IPS DF 4.7 (cell line): ENCODE measurements at regions not wholly inside any gene's neighbourhood (a gene's known extent, or its start where the extent isn't known, plus 50 kb on each side); places are given as distances from the start of the nearest gene placed in this dataset.

Source experiments
- DNase-seq: peaks from one replicate; pipeline ENCODE4 v3.0.0-alpha.2; 2013; ENCODE audit warnings: low spot score; ENCODE audit errors: extremely low read depth

DNA sequence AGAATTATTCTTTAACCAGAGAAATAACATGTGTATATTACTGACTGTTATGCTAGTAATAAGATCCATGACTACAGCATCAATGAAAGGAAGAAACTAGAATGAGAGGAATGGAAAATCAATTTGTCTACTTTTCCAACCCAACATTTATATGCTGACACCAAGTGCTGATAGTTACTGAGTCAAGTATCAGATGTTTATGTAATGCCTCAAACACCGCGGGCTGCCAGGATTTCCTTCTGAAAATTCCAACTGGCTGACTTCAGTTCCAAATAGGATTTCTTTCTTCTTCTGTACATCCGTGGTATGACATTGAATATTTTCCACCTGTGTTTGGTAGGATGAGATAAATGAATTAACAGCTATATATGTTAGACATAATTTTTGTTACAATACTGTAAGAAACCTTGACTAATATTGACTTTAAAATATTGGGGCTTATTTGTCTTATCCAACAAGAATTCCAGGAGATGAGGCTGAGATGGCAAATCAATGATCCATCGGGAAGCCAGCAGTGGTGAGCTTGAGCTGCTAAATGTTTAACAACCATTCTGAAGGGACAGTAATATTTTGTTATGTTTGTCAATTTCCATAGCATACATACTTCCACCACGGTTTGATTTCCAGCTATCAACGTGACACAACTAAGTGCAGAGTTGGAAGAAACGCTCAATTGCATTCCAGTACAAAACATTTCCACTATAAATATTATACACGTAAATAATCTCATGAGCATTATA lies 435.2 kb upstream of the AUTS2 start:
- no peak for DNase-seq

- no peak for DNase-seq
Observed at GRCh38 chr7:69166979-69167516, 431.2 kb upstream of the AUTS2 start.

DNA sequence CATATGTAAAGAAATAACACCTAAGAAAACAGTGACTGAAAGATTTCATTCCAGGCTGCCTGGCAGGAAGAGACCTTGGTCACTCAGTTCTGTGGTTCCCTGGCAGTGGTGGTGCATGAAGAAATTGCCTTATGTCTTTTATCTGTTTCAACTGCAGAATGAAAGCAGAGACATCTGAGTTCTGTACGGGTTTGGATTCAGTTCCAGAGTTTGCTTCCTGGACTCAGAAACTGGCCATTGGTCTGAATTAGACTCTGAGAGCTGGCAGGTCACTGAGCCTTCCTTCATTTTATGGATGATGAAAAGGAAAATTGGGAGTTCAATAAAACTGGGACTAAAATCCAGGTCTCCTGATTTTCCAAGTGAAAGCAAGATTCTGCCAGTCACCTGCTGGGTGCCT lies 428.9 kb upstream of the AUTS2 start:
- no peak for DNase-seq

DNA sequence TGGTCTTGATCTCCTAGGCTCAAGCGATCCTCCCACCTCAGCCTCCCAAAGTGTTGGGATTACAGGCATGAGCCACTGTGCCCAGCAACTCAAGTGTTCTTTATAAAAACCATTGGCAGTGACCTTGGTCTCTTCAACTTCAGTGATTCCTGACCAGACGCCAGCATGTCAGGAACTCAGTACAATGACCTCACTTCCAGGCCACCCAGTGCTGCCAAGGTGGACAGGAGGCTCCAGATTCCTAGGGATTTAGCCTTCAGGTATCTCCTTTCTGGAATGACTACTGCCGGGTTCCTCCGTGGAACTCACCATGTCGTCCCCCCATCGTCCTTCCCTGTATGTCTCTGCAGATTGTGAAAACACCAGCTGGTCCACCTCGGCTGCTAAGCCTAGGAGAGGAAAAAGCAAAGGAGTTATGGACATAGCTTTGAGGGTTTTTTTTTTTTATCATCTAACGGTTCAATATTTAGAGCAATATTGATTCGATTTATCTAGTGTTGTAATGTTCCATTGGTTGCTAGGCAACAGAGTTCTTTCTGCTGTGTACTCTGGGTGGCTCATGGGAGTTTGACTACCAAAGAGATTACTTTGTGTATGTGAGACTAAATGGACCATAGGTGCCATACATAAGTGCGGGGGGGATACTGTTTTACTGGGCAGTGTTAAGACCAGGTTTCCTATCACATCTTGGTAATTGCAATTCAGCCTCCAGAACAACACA lies 425.8 kb upstream of the AUTS2 start:
- DNase-seq = no peak

- DNase-seq = no peak
Observed at GRCh38 chr7:69173341-69173740, 424.9 kb upstream of the AUTS2 start.

DNA sequence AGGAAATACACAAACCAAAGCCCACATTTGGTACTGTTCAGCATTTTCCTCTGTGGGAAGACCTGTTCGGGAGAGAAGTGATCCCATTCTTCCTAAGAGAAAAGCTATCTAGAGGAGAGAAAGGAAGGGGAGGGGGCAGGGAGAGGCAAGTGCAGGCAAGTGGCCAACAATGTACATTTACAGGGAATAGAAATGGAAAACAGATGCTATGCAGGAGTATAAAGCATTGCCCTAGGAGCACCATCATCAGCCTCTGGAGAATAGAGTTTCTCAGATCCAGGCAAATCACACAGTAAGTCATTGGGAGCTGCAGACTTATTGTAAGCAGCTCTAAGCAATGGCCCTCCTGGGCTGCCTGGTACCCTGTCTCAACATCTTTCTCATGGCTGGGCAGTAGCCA lies 424.4 kb upstream of the AUTS2 start:
- no peak for DNase-seq

GRCh38 chr7:69176841-69177240 lies 421.4 kb upstream of the AUTS2 start:
- DNase-seq = no peak

GRCh38 chr7:69177461-69177861 lies 420.8 kb upstream of the AUTS2 start:
- DNase-seq = no peak

DNA sequence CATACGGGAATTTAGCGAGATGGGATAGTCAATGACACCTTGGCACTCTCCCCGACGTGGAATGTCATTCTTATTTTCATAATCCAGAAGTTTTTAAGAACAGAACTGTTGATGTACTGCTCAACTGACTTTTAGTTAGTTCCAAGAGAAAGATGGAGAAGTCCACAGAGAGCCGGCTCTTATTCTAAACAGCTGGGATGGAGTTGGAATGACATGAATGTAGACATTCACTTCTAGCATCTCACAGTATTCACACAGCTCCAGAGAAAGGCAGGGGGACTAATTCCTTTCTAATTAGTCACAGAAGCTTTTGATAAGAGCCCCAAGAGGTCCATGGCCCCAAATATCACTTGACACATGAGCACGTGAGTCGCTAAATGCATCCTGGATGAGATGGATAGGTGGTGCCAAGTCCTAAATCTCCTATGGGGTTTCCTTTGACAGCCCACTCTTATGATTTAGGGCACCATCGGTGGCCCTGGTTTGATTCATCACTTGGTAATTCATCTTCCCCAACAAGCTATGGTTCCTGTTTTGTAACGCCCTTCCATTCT lies 420.3 kb upstream of the AUTS2 start:
- no peak for DNase-seq

DNA sequence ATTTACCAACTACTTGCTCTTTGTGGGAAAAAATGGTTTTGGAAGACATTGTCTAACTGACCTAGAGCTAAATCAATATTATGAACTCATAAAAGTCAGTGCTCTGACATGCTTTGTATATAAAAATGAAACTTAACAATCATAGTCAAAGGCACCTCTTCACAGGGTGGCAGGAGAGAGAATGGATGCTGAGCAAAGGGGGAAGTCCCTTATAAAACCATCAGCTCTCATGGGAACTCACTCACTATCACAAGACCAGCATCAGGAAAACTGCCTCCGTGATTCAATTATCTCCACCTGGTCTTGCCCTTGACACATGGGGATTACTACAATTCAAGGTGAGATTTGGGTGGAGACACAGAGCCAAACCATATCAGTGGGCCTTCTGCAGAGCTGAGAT lies 417.6 kb upstream of the AUTS2 start:
- DNase-seq = no peak

GRCh38 chr7:69182596-69183467 lies 415.4 kb upstream of the AUTS2 start:
- DNase-seq = no peak

DNA sequence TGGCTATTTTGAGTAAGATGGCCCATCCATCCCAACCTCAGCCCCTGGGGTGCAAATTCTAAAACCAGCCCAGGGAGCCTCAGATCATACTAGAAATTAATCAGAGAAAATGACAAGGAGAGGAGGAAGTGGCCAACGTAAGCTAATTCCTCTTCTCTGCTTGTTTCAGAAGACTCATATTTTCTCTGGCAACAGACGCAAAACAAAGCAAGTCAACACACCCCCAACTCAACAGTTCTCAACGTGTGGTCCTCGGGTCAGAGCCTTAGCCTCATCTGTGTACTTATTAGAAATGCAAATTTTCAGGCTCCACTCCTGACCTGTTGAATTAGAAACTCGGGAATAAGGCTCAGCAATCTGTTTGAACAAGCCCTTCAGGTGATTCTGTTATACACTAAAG lies 413.9 kb upstream of the AUTS2 start:
- DNase-seq = no peak

GRCh38 chr7:69185170-69185569 lies 413.1 kb upstream of the AUTS2 start:
- no peak for DNase-seq

DNA sequence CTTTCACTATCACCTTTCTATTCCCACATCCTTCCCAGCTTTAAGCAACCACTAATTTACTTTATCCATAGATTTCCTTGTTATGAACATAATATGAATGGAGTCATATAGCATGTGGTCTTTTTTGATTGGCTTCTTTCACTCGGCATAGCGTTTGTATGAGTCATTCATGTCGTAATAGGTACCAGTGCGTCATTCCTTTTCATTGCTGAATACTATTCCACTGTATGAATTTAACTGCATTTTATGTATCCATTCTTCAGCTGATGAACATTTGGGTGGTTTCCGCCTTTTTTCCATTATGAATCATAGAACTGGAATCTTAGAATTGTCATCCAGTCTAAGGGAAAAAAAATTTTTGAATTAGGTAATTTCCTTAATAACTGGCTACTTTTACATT lies 411.3 kb upstream of the AUTS2 start:
- no peak for DNase-seq

DNA sequence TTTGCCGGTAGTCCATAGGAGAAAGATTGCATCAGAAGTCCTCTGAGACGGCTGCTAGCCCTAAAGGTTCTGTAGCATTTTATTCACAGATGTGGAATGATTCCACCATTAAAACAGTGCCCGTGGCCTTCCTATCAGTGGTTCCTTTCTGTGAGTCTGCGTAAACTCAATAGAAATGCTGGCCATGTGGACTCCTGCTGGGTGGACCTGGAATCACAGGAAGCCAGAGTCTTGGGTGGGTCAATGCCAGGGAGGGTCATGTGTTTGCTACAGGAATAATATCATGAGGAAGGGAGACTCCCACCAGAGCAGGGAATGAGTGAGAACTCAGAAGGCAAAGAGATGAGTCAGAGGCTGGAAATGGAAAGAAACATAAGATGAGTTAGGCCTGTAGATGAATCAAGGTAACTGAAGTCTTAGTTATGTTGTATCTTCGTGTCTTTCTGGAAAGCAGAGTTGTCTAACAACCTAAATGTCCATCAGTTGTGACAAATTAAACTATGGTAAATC lies 410.4 kb upstream of the AUTS2 start:
- DNase-seq = no peak

GRCh38 chr7:69189406-69189805 lies 408.9 kb upstream of the AUTS2 start:
- DNase-seq = no peak

- DNase-seq = no peak
Observed at GRCh38 chr7:69190025-69190424, 408.2 kb upstream of the AUTS2 start.

GRCh38 chr7:69190763-69191162 lies 407.5 kb upstream of the AUTS2 start:
- no peak for DNase-seq

GRCh38 chr7:69192134-69192533 lies 406.1 kb upstream of the AUTS2 start:
- DNase-seq = no peak

DNA sequence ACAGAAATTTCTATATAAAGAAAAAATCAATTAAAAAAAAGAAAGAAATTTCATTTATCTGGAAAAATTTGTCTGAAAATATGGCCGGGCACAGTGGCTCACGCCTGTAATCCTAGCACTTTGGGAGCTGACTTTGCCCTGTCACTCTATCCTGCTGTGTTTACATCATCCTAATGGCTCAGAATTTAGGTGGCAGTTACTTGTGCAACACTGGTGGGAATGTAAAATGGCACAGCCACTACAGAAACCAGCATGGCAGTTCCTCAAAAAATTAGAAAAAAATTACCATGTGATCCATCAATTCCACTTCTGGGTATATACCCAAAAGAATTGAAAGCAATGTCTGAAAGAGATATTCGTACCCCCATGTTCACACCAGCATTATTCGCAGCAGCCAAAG lies 405.2 kb upstream of the AUTS2 start:
- DNase-seq = no peak

DNA sequence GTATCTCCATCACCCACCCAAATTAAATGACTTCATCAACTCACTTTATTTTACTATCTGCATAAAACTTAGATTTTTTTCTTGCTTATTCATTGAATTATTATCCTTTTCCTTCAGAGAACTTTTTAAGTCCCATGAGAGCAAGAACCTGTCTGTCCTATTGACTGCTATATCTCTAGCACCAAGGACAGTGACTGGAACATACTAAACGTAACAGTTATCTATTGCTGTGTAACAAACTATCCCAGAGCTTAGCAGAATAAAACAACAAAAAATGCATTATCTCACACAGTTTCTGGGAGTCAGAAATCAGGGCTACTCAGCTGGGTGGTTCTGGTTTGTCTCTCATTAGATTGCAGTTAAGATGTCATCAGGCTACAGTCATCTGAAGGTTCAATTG lies 401.7 kb upstream of the AUTS2 start:
- DNase-seq = no peak
